IMR-90 (cell line): ENCODE measurements at regions not wholly inside any gene's neighbourhood (a gene's known extent, or its start where the extent isn't known, plus 50 kb on each side); places are given as distances from the start of the nearest gene placed in this dataset.

Experiments
- ATAC-seq: fragments of 200-7000 bp; cut with Tn5 transposase; 2 replicates; pipeline ENCODE4 v1.9.1; 2020; ENCODE audit warnings: low read depth, mild to moderate bottlenecking, moderate library complexity
- BruUV-seq: library from RNA; stranded (reverse); fragments of 400-500 nt; replicated peaks from 2 replicates; lab custom pipeline; 2021; lab: Mats Ljungman, UMichigan
- CTCF ChIA-PET: fragments of 300-600 bp; formaldehyde crosslinking; extraction: SDS; loops from one replicate; lab custom pipeline; 2021; ENCODE audit warnings: antibody characterized with exemption; lab: Yijun Ruan, JAX
- POLR2A ChIA-PET: fragments of 300-600 bp; sonication (Branson Sonifier 250); formaldehyde crosslinking; loops from one replicate; lab custom pipeline; 2022; ENCODE audit warnings: antibody characterized with exemption; ENCODE audit not compliant: unreplicated experiment; lab: Charles Lee
- DNase-seq: peaks from one replicate; pipeline ENCODE4 v3.0.0; 2013
- H2AFZ ChIP-seq: replicated peaks from 2 replicates; pipeline ENCODE3; 2013; ENCODE audit warnings: low read length, mild to moderate bottlenecking; ENCODE audit not compliant: poor library complexity
- H2AK5ac ChIP-seq: 2 replicates; pipeline ENCODE4 v1.6.1; 2013; ENCODE audit warnings: low read depth, low read length, inconsistent platforms
- H2AK9ac ChIP-seq: replicated peaks from 2 replicates; pipeline ENCODE3; 2013; ENCODE audit warnings: mild to moderate bottlenecking, low read depth, low read length, moderate library complexity; ENCODE audit not compliant: poor library complexity
- H2BK120ac ChIP-seq: 2 replicates; pipeline ENCODE4 v1.6.1; 2013; ENCODE audit warnings: low read depth, low read length, inconsistent platforms
- H2BK15ac ChIP-seq: 3 replicates; pipeline ENCODE4 v1.6.1; 2013; ENCODE audit warnings: low read depth, low read length, inconsistent platforms
- H2BK20ac ChIP-seq: 2 replicates; pipeline ENCODE4 v1.6.1; 2013; ENCODE audit warnings: low read depth, mild to moderate bottlenecking, inconsistent platforms, low read length, moderate library complexity
- H2BK5ac ChIP-seq: 2 replicates; pipeline ENCODE4 v1.6.1; 2013; ENCODE audit warnings: mild to moderate bottlenecking, low read depth, low read length, inconsistent platforms; ENCODE audit not compliant: poor library complexity, severe bottlenecking
- H3K14ac ChIP-seq: replicated peaks from 2 replicates; pipeline ENCODE4 v1.6.1; 2013; ENCODE audit warnings: low read depth, low read length, inconsistent platforms
- H3K18ac ChIP-seq: 2 replicates; pipeline ENCODE4 v1.6.1; 2013; ENCODE audit warnings: low read depth, low read length, control low read depth
- H3K23ac ChIP-seq: 2 replicates; pipeline ENCODE4 v1.6.1; 2013; ENCODE audit warnings: low read depth, low read length, inconsistent platforms
- H3K27ac ChIP-seq: 2 replicates; pipeline ENCODE4 v1.5.1; 2013; ENCODE audit warnings: mild to moderate bottlenecking, control low read depth, low read length; ENCODE audit not compliant: insufficient read depth
- H3K27me3 ChIP-seq: 2 replicates; pipeline ENCODE4 v1.6.1; 2013; ENCODE audit warnings: low read length; ENCODE audit not compliant: control insufficient read depth, insufficient read depth
- H3K36me3 ChIP-seq: 2 replicates; pipeline ENCODE4 v1.6.1; 2013; ENCODE audit warnings: low read length, mixed read lengths; ENCODE audit not compliant: control insufficient read depth, insufficient read depth
- H3K4ac ChIP-seq: 2 replicates; pipeline ENCODE4 v1.6.1; 2013; ENCODE audit warnings: low read depth, low read length, inconsistent platforms
- H3K4me1 ChIP-seq: 2 replicates; pipeline ENCODE4 v1.6.1; 2013; ENCODE audit warnings: low read length, mixed read lengths; ENCODE audit not compliant: control insufficient read depth, insufficient read depth
- H3K4me2 ChIP-seq: 2 replicates; pipeline ENCODE4 v1.6.1; 2013; ENCODE audit warnings: low read depth, mild to moderate bottlenecking, control low read depth, low read length, moderate library complexity
- H3K4me3 ChIP-seq: 2 replicates; pipeline ENCODE4 v1.5.1; 2013; ENCODE audit warnings: low read depth, mild to moderate bottlenecking, control low read depth, low read length, moderate library complexity; ENCODE audit not compliant: insufficient read depth
- H3K56ac ChIP-seq: 2 replicates; pipeline ENCODE4 v1.6.1; 2013; ENCODE audit warnings: low read length, inconsistent platforms; ENCODE audit not compliant: insufficient read depth; ENCODE audit errors: extremely low read depth
- H3K79me1 ChIP-seq, 2 experiments: 2 replicates each; pipeline ENCODE4 v1.6.1; 2013; ENCODE audit warnings: low read length in 2 of 2, inconsistent platforms in 1 of 2, low read depth in 1 of 2
- H3K9ac ChIP-seq: 2 replicates; pipeline ENCODE4 v1.6.1; 2013; ENCODE audit warnings: low read depth, low read length, control low read depth
- H3K9me1 ChIP-seq: 2 replicates; pipeline ENCODE4 v1.6.1; 2013; ENCODE audit warnings: low read length, inconsistent platforms; ENCODE audit not compliant: insufficient read depth
- H3K9me3 ChIP-seq: 2 replicates; pipeline ENCODE4 v1.6.1; 2013; ENCODE audit warnings: low read length; ENCODE audit not compliant: control insufficient read depth, insufficient read depth
- H4K20me1 ChIP-seq: 2 replicates; pipeline ENCODE4 v1.6.1; 2013; ENCODE audit warnings: low read length, inconsistent platforms; ENCODE audit not compliant: insufficient read depth
- H4K5ac ChIP-seq: 2 replicates; pipeline ENCODE4 v1.6.1; 2013; ENCODE audit warnings: mild to moderate bottlenecking, low read depth, low read length, control low read depth
- H4K8ac ChIP-seq, 2 experiments: 2 replicates each; pipeline ENCODE4 v1.6.1; 2013; ENCODE audit warnings: low read depth in 2 of 2, low read length in 2 of 2, control low read depth in 1 of 2, inconsistent platforms in 1 of 2
- H4K91ac ChIP-seq: 2 replicates; pipeline ENCODE4 v1.6.1; 2013; ENCODE audit warnings: low read depth, low read length, inconsistent platforms; ENCODE audit not compliant: insufficient read depth
- BHLHE40 ChIP-seq: fragments of 150-350 bp; IDR thresholded peaks from 2 replicates; pipeline ENCODE4 v1.6.1; 2016; ENCODE audit warnings: mild to moderate bottlenecking, low read depth, low read length
- CEBPB ChIP-seq: IDR thresholded peaks from 2 replicates; pipeline ENCODE4 v1.6.1; 2012; ENCODE audit warnings: low read depth, low read length, improper control_type of control experiment
- CHD1 ChIP-seq: IDR thresholded peaks from 2 replicates; pipeline ENCODE4 v1.6.1; 2012; ENCODE audit warnings: low read depth, low read length, improper control_type of control experiment
- FOS ChIP-seq: fragments of 150-350 bp; IDR thresholded peaks from 2 replicates; pipeline ENCODE4 v1.6.1; 2016; ENCODE audit warnings: low read depth, low read length
- MAFK ChIP-seq: IDR thresholded peaks from 2 replicates; pipeline ENCODE4 v1.6.1; 2012; ENCODE audit warnings: low read depth, low read length, improper control_type of control experiment
- MAZ ChIP-seq: IDR thresholded peaks from 2 replicates; pipeline ENCODE4 v1.6.1; 2012; ENCODE audit warnings: low read depth, mild to moderate bottlenecking, low read length, improper control_type of control experiment, moderate library complexity, borderline replicate concordance
- MXI1 ChIP-seq: IDR thresholded peaks from 2 replicates; pipeline ENCODE4 v1.6.1; 2012; ENCODE audit warnings: low read depth, mild to moderate bottlenecking, low read length, moderate library complexity, borderline replicate concordance
- NFE2L2 ChIP-seq: fragments of 150-350 bp; IDR thresholded peaks from 2 replicates; pipeline ENCODE4 v1.6.1; 2016; ENCODE audit warnings: low read depth, mild to moderate bottlenecking, low read length
- POLR2A ChIP-seq: IDR thresholded peaks from 2 replicates; pipeline ENCODE4 v1.6.1; 2012; ENCODE audit warnings: mild to moderate bottlenecking, low read depth, low read length
- RAD21 ChIP-seq: IDR thresholded peaks from 2 replicates; pipeline ENCODE4 v1.6.1; 2012; ENCODE audit warnings: low read length, improper control_type of control experiment
- RCOR1 ChIP-seq: IDR thresholded peaks from 2 replicates; pipeline ENCODE4 v1.6.1; 2012; ENCODE audit warnings: mild to moderate bottlenecking, low read length, improper control_type of control experiment; ENCODE audit not compliant: insufficient replicate concordance
- RFX5 ChIP-seq: IDR thresholded peaks from 2 replicates; pipeline ENCODE4 v1.8.0; 2012; ENCODE audit warnings: low read depth, mild to moderate bottlenecking, low read length, moderate library complexity
- SMC3 ChIP-seq: fragments of 150-350 bp; IDR thresholded peaks from 2 replicates; pipeline ENCODE4 v1.6.1; 2016; ENCODE audit warnings: low read depth, mild to moderate bottlenecking, antibody characterized with exemption, low read length, moderate library complexity
- WGBS, 2 experiments: methylation state at CpG; one replicate each; pipeline versions ENCODE4 v1.1.5 to v1.1.7; 2013; ENCODE audit warnings: missing lambda C conversion rate in 2 of 2; ENCODE audit not compliant: insufficient read length in 1 of 2; ENCODE audit errors: extremely low coverage in 2 of 2; 5-methylcytosine and 5-hydroxymethylcytosine counted together
- dilution Hi-C: fragments of 300-500 bp; cut with HindIII; formaldehyde crosslinking; loops from one replicate; pipeline ENCODE4 v1.14.3; 2018; ENCODE audit warnings: low sequenced_read_pairs; ENCODE audit not compliant: unreplicated experiment
- in situ Hi-C: fragments of 300-500 bp; cut with MboI; formaldehyde crosslinking; loops from 3 replicates; pipeline ENCODE4 v1.14.3; 2019; ENCODE audit warnings: low sequenced_read_pairs, inconsistent platforms, mixed read lengths
- intact Hi-C: fragments of 100-400 bp; cut with micrococcal nuclease; formaldehyde crosslinking; loops from 2 replicates; pipeline ENCODE4 v1.10.0; 2022
- TF ChIP-seq, protein P1 (sequence below): conservative IDR thresholded peaks from 2 replicates; pipeline ENCODE4 v1.5.1; 2012; ENCODE audit warnings: mild to moderate bottlenecking, low read depth, low read length, improper control_type of control experiment
- TF ChIP-seq, protein P2 (sequence below): fragments of 150-350 bp; IDR thresholded peaks from 2 replicates; pipeline ENCODE4 v1.6.1; 2017; ENCODE audit warnings: mild to moderate bottlenecking, antibody characterized with exemption, low read length, low read depth
- TF ChIP-seq, protein P3 (sequence below): fragments of 150-350 bp; IDR thresholded peaks from 2 replicates; pipeline ENCODE4 v1.6.1; 2016; ENCODE audit warnings: low read depth, mild to moderate bottlenecking, low read length, moderate library complexity, borderline replicate concordance

- DNase-seq (peak; percentile 55), ATAC-seq (peak; percentile 46)
- Histone ChIP-seq H3K27ac (no peak overlapping the region), H3K4ac (no peak overlapping the region), H3K9me3 (no peaks in the 10 kb centered on the region), H3K79me1 (peaks cover 7 to 8% of the 10 kb centered on the region in 2 experiments; a peak in 3 of 4 replicates), H3K4me2 (no peak overlapping the region; the same call in 1 of the 2 replicates), H2BK5ac (no peak overlapping the region), H3K9me1 (no peaks in the 10 kb centered on the region), H2AK9ac (no peak overlapping the region), H3K9ac (no peak overlapping the region), H4K91ac (no peak overlapping the region), H2BK15ac (no peak overlapping the region), H4K5ac (no peak overlapping the region), H2BK20ac (no peak overlapping the region), H3K36me3 (no peaks in the 10 kb centered on the region), H2BK120ac (no peak overlapping the region), H3K14ac (no peak overlapping the region), H4K20me1 (no peaks in the 10 kb centered on the region), H3K23ac (no peak overlapping the region), H2AK5ac (no peak overlapping the region), H3K27me3 (no peaks in the 10 kb centered on the region), H3K4me3 (no peak overlapping the region), H3K18ac (no peak overlapping the region), H2AFZ (no peak overlapping the region), H3K56ac (no peak overlapping the region; the same call in 1 of the 2 replicates), H4K8ac (no peak overlapping the region), H3K4me1 (no peaks in the 10 kb centered on the region)
- ChIA-PET CTCF (interaction anchor here (0.5 to 1.8 kb wide), 46 partner anchors 9 to 1001 kb away, joined by 3 to 18 read pairs (median 4); no protein-coding TSS in a partner anchor), POLR2A (interaction anchor here (1.1 kb wide), 1 partner anchor 255 kb away, joined by 4 read pairs; the partner anchor contains the start of gene VEGFC)
- TF ChIP-seq CHD1: no peak
- TF ChIP-seq, protein P1, sequence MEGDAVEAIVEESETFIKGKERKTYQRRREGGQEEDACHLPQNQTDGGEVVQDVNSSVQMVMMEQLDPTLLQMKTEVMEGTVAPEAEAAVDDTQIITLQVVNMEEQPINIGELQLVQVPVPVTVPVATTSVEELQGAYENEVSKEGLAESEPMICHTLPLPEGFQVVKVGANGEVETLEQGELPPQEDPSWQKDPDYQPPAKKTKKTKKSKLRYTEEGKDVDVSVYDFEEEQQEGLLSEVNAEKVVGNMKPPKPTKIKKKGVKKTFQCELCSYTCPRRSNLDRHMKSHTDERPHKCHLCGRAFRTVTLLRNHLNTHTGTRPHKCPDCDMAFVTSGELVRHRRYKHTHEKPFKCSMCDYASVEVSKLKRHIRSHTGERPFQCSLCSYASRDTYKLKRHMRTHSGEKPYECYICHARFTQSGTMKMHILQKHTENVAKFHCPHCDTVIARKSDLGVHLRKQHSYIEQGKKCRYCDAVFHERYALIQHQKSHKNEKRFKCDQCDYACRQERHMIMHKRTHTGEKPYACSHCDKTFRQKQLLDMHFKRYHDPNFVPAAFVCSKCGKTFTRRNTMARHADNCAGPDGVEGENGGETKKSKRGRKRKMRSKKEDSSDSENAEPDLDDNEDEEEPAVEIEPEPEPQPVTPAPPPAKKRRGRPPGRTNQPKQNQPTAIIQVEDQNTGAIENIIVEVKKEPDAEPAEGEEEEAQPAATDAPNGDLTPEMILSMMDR: no peak
- no peak for TF ChIP-seq SMC3
- TF ChIP-seq MXI1: no peak
- TF ChIP-seq RCOR1: no peak
- TF ChIP-seq, protein P2, sequence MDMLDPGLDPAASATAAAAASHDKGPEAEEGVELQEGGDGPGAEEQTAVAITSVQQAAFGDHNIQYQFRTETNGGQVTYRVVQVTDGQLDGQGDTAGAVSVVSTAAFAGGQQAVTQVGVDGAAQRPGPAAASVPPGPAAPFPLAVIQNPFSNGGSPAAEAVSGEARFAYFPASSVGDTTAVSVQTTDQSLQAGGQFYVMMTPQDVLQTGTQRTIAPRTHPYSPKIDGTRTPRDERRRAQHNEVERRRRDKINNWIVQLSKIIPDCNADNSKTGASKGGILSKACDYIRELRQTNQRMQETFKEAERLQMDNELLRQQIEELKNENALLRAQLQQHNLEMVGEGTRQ: no peak
- TF ChIP-seq POLR2A: no peak
- TF ChIP-seq CEBPB: no peak
- TF ChIP-seq FOS: no peak
- no peak for TF ChIP-seq BHLHE40
- TF ChIP-seq, protein P3, sequence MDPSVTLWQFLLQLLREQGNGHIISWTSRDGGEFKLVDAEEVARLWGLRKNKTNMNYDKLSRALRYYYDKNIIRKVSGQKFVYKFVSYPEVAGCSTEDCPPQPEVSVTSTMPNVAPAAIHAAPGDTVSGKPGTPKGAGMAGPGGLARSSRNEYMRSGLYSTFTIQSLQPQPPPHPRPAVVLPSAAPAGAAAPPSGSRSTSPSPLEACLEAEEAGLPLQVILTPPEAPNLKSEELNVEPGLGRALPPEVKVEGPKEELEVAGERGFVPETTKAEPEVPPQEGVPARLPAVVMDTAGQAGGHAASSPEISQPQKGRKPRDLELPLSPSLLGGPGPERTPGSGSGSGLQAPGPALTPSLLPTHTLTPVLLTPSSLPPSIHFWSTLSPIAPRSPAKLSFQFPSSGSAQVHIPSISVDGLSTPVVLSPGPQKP: no peak
- no peak for TF ChIP-seq NFE2L2
- TF ChIP-seq RAD21: no peak
- no peak for TF ChIP-seq MAFK
- TF ChIP-seq RFX5: no peak
- TF ChIP-seq MAZ: no peak
- intact Hi-C loops (loop anchor here (1.0 to 5.0 kb wide), 4 partner anchors 258 to 671 kb away; no protein-coding TSS in a partner anchor), dilution Hi-C loops (no loop called here), in situ Hi-C loops (loop anchor here (5.0 to 10.0 kb wide), 2 partner anchors 253 to 676 kb away; partner anchors contain the start of gene VEGFC)
- WGBS, 2 experiments: 0% methylated on average over 1 of the region's 1 CpG; no CpG with 5 or more reads in 1 of the 2 experiments
- no TSS peak for BruUV-seq
Observed at GRCh38 chr4:177047851-177048174, 255.1 kb upstream of the VEGFC start.
